AG09319 (cell line): ENCODE measurements at regions not wholly inside any gene's neighbourhood (a gene's known extent, or its start where the extent isn't known, plus 50 kb on each side); places are given as distances from the start of the nearest gene placed in this dataset.

Source experiments
- DNase-seq: peaks from one replicate; pipeline ENCODE4 v3.0.0-alpha.2; 2010; ENCODE audit warnings: low read depth; ENCODE audit errors: extremely low read depth
- TF ChIP-seq, protein P1 (sequence below): IDR thresholded peaks from 2 replicates; pipeline ENCODE4 v1.5.1; 2011; ENCODE audit warnings: low read depth, mild to moderate bottlenecking, inconsistent platforms, low read length, moderate library complexity

- TF ChIP-seq, protein P1, sequence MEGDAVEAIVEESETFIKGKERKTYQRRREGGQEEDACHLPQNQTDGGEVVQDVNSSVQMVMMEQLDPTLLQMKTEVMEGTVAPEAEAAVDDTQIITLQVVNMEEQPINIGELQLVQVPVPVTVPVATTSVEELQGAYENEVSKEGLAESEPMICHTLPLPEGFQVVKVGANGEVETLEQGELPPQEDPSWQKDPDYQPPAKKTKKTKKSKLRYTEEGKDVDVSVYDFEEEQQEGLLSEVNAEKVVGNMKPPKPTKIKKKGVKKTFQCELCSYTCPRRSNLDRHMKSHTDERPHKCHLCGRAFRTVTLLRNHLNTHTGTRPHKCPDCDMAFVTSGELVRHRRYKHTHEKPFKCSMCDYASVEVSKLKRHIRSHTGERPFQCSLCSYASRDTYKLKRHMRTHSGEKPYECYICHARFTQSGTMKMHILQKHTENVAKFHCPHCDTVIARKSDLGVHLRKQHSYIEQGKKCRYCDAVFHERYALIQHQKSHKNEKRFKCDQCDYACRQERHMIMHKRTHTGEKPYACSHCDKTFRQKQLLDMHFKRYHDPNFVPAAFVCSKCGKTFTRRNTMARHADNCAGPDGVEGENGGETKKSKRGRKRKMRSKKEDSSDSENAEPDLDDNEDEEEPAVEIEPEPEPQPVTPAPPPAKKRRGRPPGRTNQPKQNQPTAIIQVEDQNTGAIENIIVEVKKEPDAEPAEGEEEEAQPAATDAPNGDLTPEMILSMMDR: no peak
- DNase-seq: no peak
Observed at GRCh38 chr17:33451221-33451620, 158.1 kb upstream of the ASIC2 start.

GRCh38 chr17:33457477-33457876 is 164.4 kb upstream of the ASIC2 start:
- TF ChIP-seq, protein P1: no peak
- DNase-seq: no peak

GRCh38 chr17:33459078-33459940 is 166.2 kb upstream of the ASIC2 start:
- TF ChIP-seq, protein P1: no peak
- DNase-seq: no peak

DNA sequence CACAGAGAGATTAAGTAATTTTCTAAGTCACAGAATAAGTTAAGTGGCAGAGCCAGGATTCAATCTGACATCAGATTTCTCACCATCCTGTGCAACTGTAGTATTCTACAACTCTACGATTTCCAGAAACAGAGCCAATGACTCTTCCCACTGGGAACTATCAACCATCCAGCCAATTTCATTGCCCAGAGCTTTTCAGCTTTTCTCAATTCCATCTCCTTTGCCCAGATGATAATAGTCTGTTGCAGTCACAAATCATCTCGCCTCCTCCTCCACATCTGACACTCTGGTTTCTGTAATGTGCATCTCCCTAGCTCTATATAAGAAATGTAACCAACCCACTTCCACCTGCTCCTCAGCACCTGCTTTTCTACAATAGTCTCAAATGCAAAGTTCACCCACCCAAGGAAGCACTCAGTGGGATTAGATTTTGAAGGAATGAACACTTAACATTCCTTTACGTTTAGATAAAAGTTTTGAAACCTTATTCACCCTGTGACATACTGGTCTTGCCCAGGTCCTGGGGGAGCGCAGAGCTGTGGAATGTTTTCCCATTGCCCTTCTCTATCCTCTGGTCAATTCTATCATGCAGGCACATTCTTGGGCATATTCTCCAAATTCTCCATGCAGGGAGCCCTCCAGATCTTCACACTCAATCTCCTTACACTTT is 167.8 kb upstream of the ASIC2 start:
- DNase-seq: no peak
- TF ChIP-seq, protein P1: no peak

DNA sequence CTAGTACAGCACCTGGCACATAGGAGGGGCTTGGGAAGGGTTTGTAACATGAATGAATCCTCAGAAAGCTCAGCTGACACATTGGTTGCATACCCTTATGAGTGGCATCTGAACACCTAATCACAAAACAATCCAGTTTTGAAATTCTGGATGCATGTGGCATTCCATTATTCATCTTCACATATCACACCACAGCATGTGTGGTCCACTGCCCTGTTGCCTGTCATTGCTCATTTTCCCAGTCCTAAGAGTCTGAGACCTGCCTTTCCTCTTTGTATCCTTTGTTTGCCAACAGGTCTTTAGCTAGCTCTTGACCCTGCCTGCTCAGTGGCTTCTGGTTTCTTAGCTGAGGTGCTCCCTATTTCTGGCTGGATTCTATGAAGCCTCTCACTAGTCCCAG is 170.8 kb upstream of the ASIC2 start:
- no peak for DNase-seq
- TF ChIP-seq, protein P1: no peak

DNA sequence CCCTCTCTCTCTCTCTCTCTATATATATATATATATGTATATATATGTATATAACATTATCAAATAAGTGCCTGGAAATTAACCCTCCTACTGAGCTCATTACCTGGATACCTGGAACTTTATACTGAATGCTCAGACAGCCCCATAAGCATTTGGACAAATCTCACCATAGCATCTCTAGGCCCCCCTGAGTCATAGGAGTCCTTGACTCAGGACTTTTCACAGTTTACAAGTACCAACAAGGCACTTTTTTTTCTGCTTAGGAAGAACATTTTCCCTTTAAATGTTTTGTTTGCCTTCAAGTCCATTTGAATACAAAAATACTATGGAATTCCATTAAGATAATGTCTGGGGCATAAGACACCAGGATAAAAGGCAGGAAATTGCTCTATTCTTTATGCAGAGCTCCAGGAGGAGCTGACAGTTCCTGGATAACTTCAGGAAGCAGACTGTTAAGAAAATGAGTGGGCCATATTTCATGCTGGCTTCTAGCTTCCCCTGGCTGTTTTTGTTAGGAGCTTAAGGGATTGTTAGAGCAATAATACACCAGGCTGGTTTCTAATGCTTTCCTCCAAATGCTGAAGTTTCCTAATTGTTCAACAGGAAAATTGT is 171.7 kb upstream of the ASIC2 start:
- TF ChIP-seq, protein P1: no peak

DNA sequence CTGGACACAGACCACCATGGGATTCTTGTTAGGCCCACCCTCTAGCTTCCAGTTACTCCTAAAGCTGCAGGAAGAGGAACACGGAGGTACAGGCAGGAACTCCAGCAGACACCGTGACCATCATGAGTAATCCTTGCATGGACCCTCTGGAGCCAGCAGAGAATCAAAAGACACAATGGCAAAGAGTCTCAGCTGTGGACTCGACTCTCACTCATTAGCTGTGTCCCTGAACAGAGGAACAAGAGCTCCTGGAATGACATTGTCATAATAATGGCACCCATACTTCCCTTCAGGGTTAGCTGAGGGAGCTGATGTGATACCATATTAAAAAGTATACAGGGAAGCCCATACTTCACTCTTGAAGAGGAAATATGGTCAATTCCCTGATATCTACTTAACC is 176.3 kb upstream of the ASIC2 start:
- TF ChIP-seq, protein P1: no peak
- no peak for DNase-seq

More for the DNA sequence above, 171.7 kb upstream of the ASIC2 start:
- DNase-seq: no peak
